Testis (tissue), 2 donors: ENCODE measurements at regions not wholly inside any gene's neighbourhood (a gene's known extent, or its start where the extent isn't known, plus 50 kb on each side); places are given as distances from the start of the nearest gene placed in this dataset.

ENCODE experiments used
- DNase-seq: peaks from one replicate; pipeline ENCODE4 v3.0.0-alpha.2; 2019
- H3K27ac ChIP-seq, 2 donors: fragments of 200-600 bp; sonication (generic); one replicate each; pipeline ENCODE4 v1.5.1; 2019
- H3K27me3 ChIP-seq: fragments of 200-600 bp; sonication (generic); one replicate; pipeline ENCODE4 v1.5.1; 2019
- H3K36me3 ChIP-seq: fragments of 200-600 bp; sonication (generic); one replicate; pipeline ENCODE4 v1.5.1; 2017; ENCODE audit warnings: low read depth; ENCODE audit errors: missing control alignments
- H3K4me1 ChIP-seq: fragments of 200-600 bp; sonication (generic); one replicate; pipeline ENCODE4 v1.5.1; 2019
- H3K4me3 ChIP-seq, 2 donors: fragments of 200-600 bp; sonication (generic); one replicate each; pipeline ENCODE4 v1.5.1; 2017 to 2019
- H3K9me3 ChIP-seq: fragments of 200-600 bp; sonication (generic); one replicate; pipeline ENCODE4 v1.5.1; 2017
- POLR2A ChIP-seq: fragments of 450-650 bp; IDR thresholded peaks from one replicate; pipeline ENCODE4 v1.6.1; 2017; ENCODE audit warnings: antibody characterized with exemption, mild to moderate bottlenecking, moderate library complexity
- WGBS, 2 donors: methylation state at CpG; one replicate each; pipeline ENCODE4 v1.1.5; 2018; 5-methylcytosine and 5-hydroxymethylcytosine counted together
- intact Hi-C: fragments of 100-400 bp; cut with DNase I; formaldehyde crosslinking; loops from one replicate; pipeline ENCODE4 v1.15.1; 2023; ENCODE audit warnings: low total_unique reads
- TF ChIP-seq, protein P1 (sequence below), 3 experiments: fragments of 450-650 bp in 2 of 3; fragments of 200-600 bp in 1 of 3; sonication (generic) in 1 of 3; IDR thresholded peaks; one replicate each; pipeline ENCODE4 v1.5.1; 2016 to 2019; ENCODE audit warnings: antibody characterized with exemption in 3 of 3, mild to moderate bottlenecking in 2 of 3, moderate library complexity in 1 of 3

DNA sequence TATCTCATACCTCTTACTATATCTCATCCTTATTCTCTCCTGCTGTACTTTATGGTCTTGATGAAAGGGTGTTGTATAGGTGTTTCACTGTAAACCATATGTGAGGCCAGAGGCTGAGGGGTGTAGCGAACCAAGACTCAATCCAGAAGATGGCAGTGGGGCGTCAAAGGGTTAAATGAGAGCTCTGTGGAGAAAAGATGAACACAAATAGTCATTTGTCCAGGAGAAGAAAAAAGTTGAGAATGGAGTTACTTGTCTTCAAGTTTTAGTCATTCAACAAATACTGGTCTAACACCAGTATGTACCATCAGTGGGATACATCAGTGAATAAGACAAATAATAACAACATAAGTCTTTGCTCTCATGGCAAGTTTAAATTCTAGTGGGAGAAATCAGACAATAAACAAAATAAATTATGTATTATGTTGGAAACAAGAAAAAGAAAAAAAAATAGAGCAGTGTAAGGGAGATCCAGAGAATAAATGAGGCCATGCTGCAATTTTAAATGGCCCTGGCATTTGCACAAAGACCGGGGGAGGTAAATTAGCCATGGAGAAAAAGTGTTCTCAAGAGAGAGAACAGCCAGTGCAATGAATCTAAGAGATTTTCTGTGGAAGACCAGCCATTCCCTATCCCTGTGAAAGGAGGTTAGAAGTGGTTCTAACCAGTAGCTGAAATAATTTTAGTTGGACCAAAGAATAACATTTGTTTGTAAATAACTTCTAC, 77.0 kb upstream of the UMPS start:
- TF ChIP-seq, protein P1, sequence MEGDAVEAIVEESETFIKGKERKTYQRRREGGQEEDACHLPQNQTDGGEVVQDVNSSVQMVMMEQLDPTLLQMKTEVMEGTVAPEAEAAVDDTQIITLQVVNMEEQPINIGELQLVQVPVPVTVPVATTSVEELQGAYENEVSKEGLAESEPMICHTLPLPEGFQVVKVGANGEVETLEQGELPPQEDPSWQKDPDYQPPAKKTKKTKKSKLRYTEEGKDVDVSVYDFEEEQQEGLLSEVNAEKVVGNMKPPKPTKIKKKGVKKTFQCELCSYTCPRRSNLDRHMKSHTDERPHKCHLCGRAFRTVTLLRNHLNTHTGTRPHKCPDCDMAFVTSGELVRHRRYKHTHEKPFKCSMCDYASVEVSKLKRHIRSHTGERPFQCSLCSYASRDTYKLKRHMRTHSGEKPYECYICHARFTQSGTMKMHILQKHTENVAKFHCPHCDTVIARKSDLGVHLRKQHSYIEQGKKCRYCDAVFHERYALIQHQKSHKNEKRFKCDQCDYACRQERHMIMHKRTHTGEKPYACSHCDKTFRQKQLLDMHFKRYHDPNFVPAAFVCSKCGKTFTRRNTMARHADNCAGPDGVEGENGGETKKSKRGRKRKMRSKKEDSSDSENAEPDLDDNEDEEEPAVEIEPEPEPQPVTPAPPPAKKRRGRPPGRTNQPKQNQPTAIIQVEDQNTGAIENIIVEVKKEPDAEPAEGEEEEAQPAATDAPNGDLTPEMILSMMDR (IDR thresholded peaks at IDR 0.05): no peak
- TF ChIP-seq POLR2A: no peak

DNA sequence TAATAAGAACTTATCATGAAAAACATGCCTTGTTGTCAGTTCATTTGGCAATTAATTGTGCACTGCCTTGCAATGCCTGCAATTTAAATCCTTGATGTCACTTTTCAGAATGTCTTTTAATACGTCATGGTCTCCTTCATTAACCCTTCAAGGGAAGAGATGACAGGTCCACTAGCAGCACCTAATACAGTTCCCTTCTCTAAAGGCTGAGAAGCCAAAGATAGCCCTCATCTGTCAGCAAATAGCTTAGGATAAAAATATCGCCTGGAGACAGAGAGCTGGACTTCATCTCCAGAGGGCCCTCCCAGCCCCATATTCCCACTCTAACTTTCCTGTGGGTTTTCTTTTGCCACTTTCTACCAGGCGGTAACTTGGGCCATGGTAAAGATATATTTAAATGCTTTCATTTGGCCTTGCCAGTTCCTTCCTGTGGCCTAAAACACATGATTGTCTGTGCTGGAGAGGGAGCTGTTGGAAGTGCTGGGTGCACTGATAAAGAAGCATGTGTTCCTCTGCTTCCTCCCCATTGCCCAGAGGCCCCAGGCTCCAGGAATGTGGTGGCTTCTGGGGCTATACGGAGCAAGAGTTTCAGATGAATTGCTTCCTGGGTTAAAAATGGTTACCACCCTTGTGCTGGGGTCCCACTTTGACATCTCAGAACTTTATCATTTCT, 76.3 kb upstream of the UMPS start:
- DNase-seq: no peak
- no peak for TF ChIP-seq POLR2A
- TF ChIP-seq, protein P1 (IDR thresholded peaks at IDR 0.05): no peak
- no peaks in the 10 kb centered on the region for H3K9me3 ChIP-seq
- H3K27me3 ChIP-seq: no peaks in the 10 kb centered on the region
- intact Hi-C loops: no loop called here
- H3K4me1 ChIP-seq: no peaks in the 10 kb centered on the region
- no peak overlapping the region for H3K4me3 ChIP-seq
- no peaks in the 10 kb centered on the region for H3K36me3 ChIP-seq
- 54 to 63% methylated on average over 4 of the region's 4 CpGs for WGBS, 2 donors
- no peak overlapping the region for H3K27ac ChIP-seq

More for the DNA sequence above, 77.0 kb upstream of the UMPS start:
- no peak overlapping the region for H3K4me3 ChIP-seq
- 77 to 80% methylated on average over 3 of the region's 3 CpGs for WGBS, 2 donors
- intact Hi-C loops: no loop called here
- no peaks in the 10 kb centered on the region for H3K27me3 ChIP-seq
- no peaks in the 10 kb centered on the region for H3K4me1 ChIP-seq
- no peaks in the 10 kb centered on the region for H3K9me3 ChIP-seq
- H3K36me3 ChIP-seq: no peaks in the 10 kb centered on the region
- no peak for DNase-seq
- no peak overlapping the region for H3K27ac ChIP-seq

DNA sequence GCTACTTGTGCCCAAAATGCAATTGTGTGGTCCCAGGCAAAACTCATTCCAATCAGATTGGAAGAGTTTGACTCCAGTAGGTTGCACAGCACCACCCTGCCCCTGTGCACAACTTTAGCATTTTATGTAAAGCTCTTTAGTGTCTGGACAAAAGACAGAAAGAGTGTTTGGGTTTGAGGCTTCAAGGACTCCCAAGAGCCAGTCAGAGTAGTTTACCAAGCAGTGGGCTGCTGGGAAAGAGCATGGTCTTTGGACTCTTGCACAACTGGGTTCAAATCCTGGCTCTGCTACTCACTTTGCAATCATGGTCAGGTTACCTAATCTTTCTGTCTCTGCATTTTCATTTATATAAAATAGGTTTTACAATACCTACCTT, 75.8 kb upstream of the UMPS start:
- Histone ChIP-seq H3K36me3 (no peaks in the 10 kb centered on the region), H3K9me3 (no peaks in the 10 kb centered on the region), H3K4me1 (no peaks in the 10 kb centered on the region), H3K27me3 (no peaks in the 10 kb centered on the region), H3K27ac (no peak overlapping the region), H3K4me3 (no peak overlapping the region)
- TF ChIP-seq POLR2A: no peak
- TF ChIP-seq, protein P1 (IDR thresholded peaks at IDR 0.05): no peak
- no peak for DNase-seq
- intact Hi-C loops: no loop called here

DNA sequence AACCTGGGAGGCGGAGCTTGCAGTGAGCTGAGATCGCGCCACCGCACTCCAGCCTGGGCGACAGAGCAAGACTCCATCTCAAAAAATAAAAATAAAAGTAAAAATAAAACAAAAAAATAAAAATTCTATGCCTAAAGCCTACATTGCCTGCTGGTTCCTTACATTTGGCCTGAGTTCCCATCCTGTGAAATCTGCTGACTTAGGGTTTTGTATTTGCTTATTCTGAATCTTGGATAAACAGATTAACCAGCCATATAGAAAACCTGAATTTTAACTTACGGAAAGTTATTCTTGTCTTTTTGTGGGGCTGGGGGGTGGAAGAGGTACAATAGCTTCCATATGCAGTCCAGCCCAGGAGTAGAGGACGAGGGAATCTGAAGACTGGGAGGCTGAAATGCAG, 73.7 kb upstream of the UMPS start:
- Histone ChIP-seq H3K27me3 (no peaks in the 10 kb centered on the region), H3K27ac (no peak overlapping the region), H3K9me3 (no peaks in the 10 kb centered on the region), H3K4me3 (no peak overlapping the region), H3K36me3 (no peaks in the 10 kb centered on the region), H3K4me1 (no peaks in the 10 kb centered on the region)
- DNase-seq: no peak
- intact Hi-C loops: no loop called here
- 93 to 98% methylated on average over 7 of the region's 7 CpGs for WGBS, 2 donors
- TF ChIP-seq, protein P1 (IDR thresholded peaks at IDR 0.05): no peak
- no peak for TF ChIP-seq POLR2A

DNA sequence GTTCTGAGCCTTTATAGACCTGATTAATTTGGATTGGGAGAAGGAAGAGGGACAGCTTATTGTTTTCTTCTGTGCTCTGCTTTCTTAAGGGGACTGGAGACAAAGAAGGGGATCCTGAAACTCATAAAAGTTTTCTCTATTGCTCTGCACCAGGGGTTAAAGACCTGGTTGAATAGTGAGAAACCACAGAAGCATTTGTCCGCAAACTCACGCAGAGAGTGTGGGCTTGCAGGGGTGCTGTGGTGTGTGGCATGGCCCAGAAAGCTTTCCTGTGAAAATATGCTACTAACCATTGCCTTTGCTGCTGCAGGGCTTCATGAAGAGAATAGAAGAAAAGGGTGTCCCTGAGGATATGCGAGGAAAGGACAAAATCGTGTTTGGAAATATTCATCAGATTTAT, 73.1 kb upstream of the UMPS start:
- intact Hi-C loops: no loop called here
- no peaks in the 10 kb centered on the region for H3K9me3 ChIP-seq
- H3K36me3 ChIP-seq: no peaks in the 10 kb centered on the region
- DNase-seq: no peak
- no peak overlapping the region for H3K27ac ChIP-seq
- no peaks in the 10 kb centered on the region for H3K27me3 ChIP-seq
- WGBS, 2 donors: 92 to 95% methylated on average over 4 of the region's 4 CpGs
- TF ChIP-seq, protein P1 (IDR thresholded peaks at IDR 0.05): no peak
- TF ChIP-seq POLR2A: no peak
- no peaks in the 10 kb centered on the region for H3K4me1 ChIP-seq
- H3K4me3 ChIP-seq: no peak overlapping the region
